Loucy (cell line): ENCODE measurements at regions not wholly inside any gene's neighbourhood (a gene's known extent, or its start where the extent isn't known, plus 50 kb on each side); places are given as distances from the start of the nearest gene placed in this dataset.

Experiments
- H2AFZ ChIP-seq: fragments of 200-600 bp; sonication (generic); 2 replicates; pipeline ENCODE4 v1.6.0; 2016; ENCODE audit warnings: antibody characterized with exemption, mild to moderate bottlenecking, low read length, moderate library complexity
- H3F3A ChIP-seq: fragments of 200-600 bp; 2 replicates; pipeline ENCODE4 v1.6.0; 2016; ENCODE audit warnings: antibody characterized with exemption, low read depth, mild to moderate bottlenecking
- H3K27me3 ChIP-seq: fragments of 200-600 bp; sonication (generic); 2 replicates; pipeline ENCODE4 v1.6.1; 2014; ENCODE audit warnings: low read length, mild to moderate bottlenecking; ENCODE audit not compliant: insufficient read depth, poor library complexity, severe bottlenecking
- H3K36me3 ChIP-seq: fragments of 200-600 bp; sonication (generic); 2 replicates; pipeline ENCODE4 v1.6.1; 2016; ENCODE audit warnings: low read length; ENCODE audit not compliant: insufficient read depth
- H3K4me1 ChIP-seq: fragments of 200-600 bp; sonication (generic); 2 replicates; pipeline ENCODE4 v1.5.1; 2014; ENCODE audit warnings: low read length, mild to moderate bottlenecking; ENCODE audit not compliant: insufficient read depth, poor library complexity, severe bottlenecking
- H3K4me2 ChIP-seq: fragments of 200-600 bp; sonication (generic); 2 replicates; pipeline ENCODE4 v1.6.0; 2014; ENCODE audit warnings: antibody characterized with exemption, low read length, low read depth, mild to moderate bottlenecking; ENCODE audit not compliant: poor library complexity, severe bottlenecking
- H3K4me3 ChIP-seq: fragments of 200-600 bp; sonication (generic); 2 replicates; pipeline ENCODE4 v1.5.1; 2014; ENCODE audit warnings: low read length, mild to moderate bottlenecking, mixed read lengths; ENCODE audit not compliant: poor library complexity, severe bottlenecking
- H3K79me2 ChIP-seq: fragments of 200-600 bp; sonication (generic); 2 replicates; pipeline ENCODE4 v1.6.1; 2014; ENCODE audit warnings: low read length; ENCODE audit not compliant: insufficient read depth
- H3K9ac ChIP-seq: fragments of 200-600 bp; sonication (generic); 2 replicates; pipeline ENCODE4 v1.6.0; 2014; ENCODE audit warnings: mild to moderate bottlenecking, low read depth, low read length, moderate library complexity; ENCODE audit not compliant: poor library complexity, severe bottlenecking
- H3K9me2 ChIP-seq: fragments of 200-600 bp; sonication (generic); replicated peaks from 2 replicates; pipeline ENCODE4 v1.6.1; 2016; ENCODE audit warnings: low read depth, low read length, mixed read lengths
- H3K9me3 ChIP-seq: fragments of 200-600 bp; sonication (generic); 2 replicates; pipeline ENCODE4 v1.6.1; 2014; ENCODE audit warnings: mild to moderate bottlenecking, antibody characterized with exemption, low read length, low read depth; ENCODE audit not compliant: insufficient read depth
- H4K20me1 ChIP-seq: fragments of 200-600 bp; sonication (generic); 2 replicates; pipeline ENCODE4 v1.6.0; 2014; ENCODE audit warnings: antibody characterized with exemption, low read length, mild to moderate bottlenecking; ENCODE audit not compliant: insufficient read depth, poor library complexity, severe bottlenecking
- EZH2phosphoT487 ChIP-seq: fragments of 200-600 bp; IDR thresholded peaks from 2 replicates; pipeline ENCODE4 v1.6.1; 2018; ENCODE audit warnings: antibody characterized with exemption, mild to moderate bottlenecking, moderate library complexity, borderline replicate concordance
- TF ChIP-seq, protein P1 (sequence below): fragments of 200-600 bp; sonication (generic); conservative IDR thresholded peaks from 2 replicates; pipeline ENCODE4 v1.5.1; 2014; ENCODE audit warnings: mild to moderate bottlenecking, antibody characterized with exemption, low read length

DNA sequence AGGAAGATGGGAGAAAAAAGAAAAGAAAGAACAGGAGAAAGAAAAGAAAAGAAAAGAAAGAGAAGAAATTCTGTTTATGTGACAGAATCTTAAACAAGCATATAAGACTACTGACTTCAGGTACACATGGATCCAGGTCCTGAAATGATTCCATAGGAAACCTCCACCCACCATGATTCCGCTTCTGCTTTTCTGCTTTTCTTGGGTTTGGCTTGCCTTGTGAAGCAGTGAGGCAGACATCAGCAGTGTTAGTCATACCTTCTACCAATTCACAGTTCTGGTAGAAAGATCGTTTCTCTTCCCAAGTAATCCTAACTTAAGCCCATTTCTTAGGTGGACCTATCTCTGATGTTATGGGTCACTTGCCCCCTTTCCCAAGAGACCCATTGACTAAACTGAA is 660.1 kb upstream of the RBFOX1 start:
- no peaks in the 10 kb centered on the region for H3K36me3 ChIP-seq
- H3K27me3 ChIP-seq = no peaks in the 10 kb centered on the region
- H4K20me1 ChIP-seq = no peaks in the 10 kb centered on the region
- no peaks in the 10 kb centered on the region for H3K4me1 ChIP-seq
- no peak overlapping the region for H2AFZ ChIP-seq
- TF ChIP-seq, protein P1, sequence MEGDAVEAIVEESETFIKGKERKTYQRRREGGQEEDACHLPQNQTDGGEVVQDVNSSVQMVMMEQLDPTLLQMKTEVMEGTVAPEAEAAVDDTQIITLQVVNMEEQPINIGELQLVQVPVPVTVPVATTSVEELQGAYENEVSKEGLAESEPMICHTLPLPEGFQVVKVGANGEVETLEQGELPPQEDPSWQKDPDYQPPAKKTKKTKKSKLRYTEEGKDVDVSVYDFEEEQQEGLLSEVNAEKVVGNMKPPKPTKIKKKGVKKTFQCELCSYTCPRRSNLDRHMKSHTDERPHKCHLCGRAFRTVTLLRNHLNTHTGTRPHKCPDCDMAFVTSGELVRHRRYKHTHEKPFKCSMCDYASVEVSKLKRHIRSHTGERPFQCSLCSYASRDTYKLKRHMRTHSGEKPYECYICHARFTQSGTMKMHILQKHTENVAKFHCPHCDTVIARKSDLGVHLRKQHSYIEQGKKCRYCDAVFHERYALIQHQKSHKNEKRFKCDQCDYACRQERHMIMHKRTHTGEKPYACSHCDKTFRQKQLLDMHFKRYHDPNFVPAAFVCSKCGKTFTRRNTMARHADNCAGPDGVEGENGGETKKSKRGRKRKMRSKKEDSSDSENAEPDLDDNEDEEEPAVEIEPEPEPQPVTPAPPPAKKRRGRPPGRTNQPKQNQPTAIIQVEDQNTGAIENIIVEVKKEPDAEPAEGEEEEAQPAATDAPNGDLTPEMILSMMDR = no peak
- no peak for TF ChIP-seq EZH2phosphoT487
- no peaks in the 10 kb centered on the region for H3F3A ChIP-seq
- no peak overlapping the region for H3K4me2 ChIP-seq
- no peaks in the 10 kb centered on the region for H3K79me2 ChIP-seq
- H3K9me3 ChIP-seq = no peaks in the 10 kb centered on the region
- H3K9me2 ChIP-seq = no peaks in the 10 kb centered on the region
- no peak overlapping the region for H3K9ac ChIP-seq
- no peak overlapping the region for H3K4me3 ChIP-seq

DNA sequence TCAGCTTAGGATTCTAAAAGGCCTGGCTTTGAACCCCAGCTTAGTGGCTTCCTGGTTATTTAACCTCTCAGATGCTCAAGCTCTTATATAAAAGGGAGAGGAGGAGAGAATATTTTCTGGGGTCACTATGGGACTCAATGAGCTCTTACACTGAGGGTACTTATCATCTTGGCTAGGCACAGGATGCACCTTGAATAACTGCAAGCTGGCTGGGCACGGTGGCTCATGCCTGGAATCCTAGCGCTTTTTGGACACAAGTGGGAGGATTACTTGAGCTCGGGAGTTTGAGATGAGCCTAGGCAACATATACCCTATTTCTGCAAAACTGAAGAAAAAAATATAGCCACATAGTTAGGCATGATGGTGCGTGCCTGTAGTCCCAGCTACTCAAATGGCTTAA is 665.3 kb upstream of the RBFOX1 start:
- H3K4me1 ChIP-seq = no peaks in the 10 kb centered on the region
- no peaks in the 10 kb centered on the region for H3K9me3 ChIP-seq
- H2AFZ ChIP-seq = no peak overlapping the region
- H3K4me2 ChIP-seq = no peak overlapping the region
- no peak overlapping the region for H3K4me3 ChIP-seq
- no peaks in the 10 kb centered on the region for H3K27me3 ChIP-seq
- no peaks in the 10 kb centered on the region for H4K20me1 ChIP-seq
- H3F3A ChIP-seq = no peaks in the 10 kb centered on the region
- no peaks in the 10 kb centered on the region for H3K36me3 ChIP-seq
- H3K9ac ChIP-seq = no peak overlapping the region
- no peaks in the 10 kb centered on the region for H3K9me2 ChIP-seq
- no peaks in the 10 kb centered on the region for H3K79me2 ChIP-seq
- TF ChIP-seq EZH2phosphoT487 = no peak
- TF ChIP-seq, protein P1 = no peak

DNA sequence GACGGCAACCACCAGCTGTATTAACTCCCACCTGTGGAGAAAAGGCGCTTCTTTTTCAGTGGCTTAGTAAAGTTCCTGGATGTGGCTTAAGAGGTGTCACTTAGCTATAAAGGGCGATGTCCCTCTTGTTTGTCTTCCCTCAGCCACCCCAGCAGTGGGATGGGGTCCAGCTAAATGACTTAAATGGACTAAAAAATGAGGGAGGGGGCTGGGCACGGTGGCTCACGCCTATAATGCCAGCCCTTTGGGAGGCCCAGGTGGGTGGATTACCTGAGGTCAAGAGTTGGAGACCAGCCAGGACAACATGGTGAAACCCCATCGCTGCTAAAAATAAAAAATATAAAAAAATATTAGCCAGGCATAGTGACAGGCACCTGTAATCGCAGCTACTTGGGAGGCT is 667.5 kb upstream of the RBFOX1 start:
- TF ChIP-seq EZH2phosphoT487 = no peak
- TF ChIP-seq, protein P1 = no peak
- H3K4me2 ChIP-seq = no peak overlapping the region
- H2AFZ ChIP-seq = no peak overlapping the region
- H3K9ac ChIP-seq = no peak overlapping the region
- H3K27me3 ChIP-seq = no peaks in the 10 kb centered on the region
- H4K20me1 ChIP-seq = no peaks in the 10 kb centered on the region
- H3K4me3 ChIP-seq = no peak overlapping the region
- H3K4me1 ChIP-seq = no peaks in the 10 kb centered on the region
- H3K9me2 ChIP-seq = no peaks in the 10 kb centered on the region
- no peaks in the 10 kb centered on the region for H3K36me3 ChIP-seq
- no peaks in the 10 kb centered on the region for H3K79me2 ChIP-seq
- H3K9me3 ChIP-seq = no peaks in the 10 kb centered on the region
- H3F3A ChIP-seq = no peaks in the 10 kb centered on the region
